H9 (cell line): ENCODE measurements at regions not wholly inside any gene's neighbourhood (a gene's known extent, or its start where the extent isn't known, plus 50 kb on each side); places are given as distances from the start of the nearest gene placed in this dataset.

Source experiments
- DNase-seq: peaks from one replicate; pipeline ENCODE4 v3.0.0-alpha.2; 2017
- H2AFZ ChIP-seq: one replicate; pipeline ENCODE4 v1.6.1; 2013; ENCODE audit warnings: mild to moderate bottlenecking, low read length, control low read depth, moderate library complexity
- H2AK5ac ChIP-seq: 2 replicates; pipeline ENCODE4 v1.6.1; 2013; ENCODE audit warnings: low read length, control low read depth, mixed read lengths; ENCODE audit not compliant: insufficient read length
- H2BK120ac ChIP-seq: one replicate; pipeline ENCODE4 v1.6.1; 2013; ENCODE audit warnings: low read depth, mild to moderate bottlenecking, low read length, control low read depth, inconsistent platforms; ENCODE audit not compliant: poor library complexity, severe bottlenecking
- H2BK12ac ChIP-seq: 2 replicates; pipeline ENCODE4 v1.6.1; 2013; ENCODE audit warnings: low read length, control low read depth, mixed read lengths, low read depth; ENCODE audit not compliant: insufficient read length
- H2BK15ac ChIP-seq: 2 replicates; pipeline ENCODE4 v1.6.1; 2013; ENCODE audit warnings: low read depth, low read length, control low read depth
- H2BK20ac ChIP-seq: one replicate; pipeline ENCODE4 v1.6.1; 2013; ENCODE audit warnings: low read depth, mild to moderate bottlenecking, low read length, control low read depth, inconsistent platforms; ENCODE audit not compliant: poor library complexity, severe bottlenecking
- H2BK5ac ChIP-seq: 2 replicates; pipeline ENCODE4 v1.6.1; 2013; ENCODE audit warnings: low read length, control low read depth, mixed read lengths; ENCODE audit not compliant: insufficient read length
- H3K14ac ChIP-seq: 2 replicates; pipeline ENCODE4 v1.6.1; 2013; ENCODE audit warnings: low read length, control low read depth; ENCODE audit not compliant: insufficient read depth
- H3K18ac ChIP-seq: 2 replicates; pipeline ENCODE4 v1.6.1; 2013; ENCODE audit warnings: low read depth, mild to moderate bottlenecking, mixed read lengths, low read length, control low read depth; ENCODE audit not compliant: insufficient read length
- H3K23ac ChIP-seq: 2 replicates; pipeline ENCODE4 v1.6.1; 2013; ENCODE audit warnings: low read length, control low read depth, mixed read lengths, low read depth; ENCODE audit not compliant: insufficient read length
- H3K23me2 ChIP-seq: 2 replicates; pipeline ENCODE4 v1.6.1; 2013; ENCODE audit warnings: low read depth, mild to moderate bottlenecking, mixed read lengths, low read length, control low read depth; ENCODE audit not compliant: insufficient read length, poor library complexity, severe bottlenecking
- H3K27ac ChIP-seq: 2 replicates; pipeline ENCODE4 v1.5.1; 2013; ENCODE audit warnings: low read length, control low read depth, mixed read lengths, low read depth; ENCODE audit not compliant: insufficient read length
- H3K27me3 ChIP-seq: 2 replicates; pipeline ENCODE4 v1.6.1; 2013; ENCODE audit warnings: low read length, control low read depth, inconsistent platforms; ENCODE audit not compliant: insufficient read depth
- H3K4ac ChIP-seq: 2 replicates; pipeline ENCODE4 v1.6.1; 2013; ENCODE audit warnings: low read depth, mild to moderate bottlenecking, control low read depth, inconsistent platforms, low read length, moderate library complexity
- H3K4me1 ChIP-seq: 2 replicates; pipeline ENCODE4 v1.6.1; 2013; ENCODE audit warnings: low read length, control low read depth, inconsistent platforms; ENCODE audit not compliant: insufficient read depth
- H3K4me2 ChIP-seq: 2 replicates; pipeline ENCODE4 v1.6.1; 2013; ENCODE audit warnings: low read length, control low read depth, mixed read lengths; ENCODE audit not compliant: insufficient read length, insufficient read depth
- H3K56ac ChIP-seq: 2 replicates; pipeline ENCODE4 v1.6.1; 2013; ENCODE audit warnings: low read depth, mild to moderate bottlenecking, mixed read lengths, low read length, control low read depth; ENCODE audit not compliant: insufficient read length
- H3K79me1 ChIP-seq: 2 replicates; pipeline ENCODE4 v1.6.1; 2013; ENCODE audit warnings: low read depth, mild to moderate bottlenecking, moderate library complexity, low read length, control low read depth, inconsistent platforms; ENCODE audit not compliant: insufficient read depth, poor library complexity, severe bottlenecking
- H3K79me2 ChIP-seq: 2 replicates; pipeline ENCODE4 v1.6.1; 2013; ENCODE audit warnings: low read length, control low read depth, inconsistent platforms; ENCODE audit not compliant: insufficient read depth
- H3K9ac ChIP-seq: 2 replicates; pipeline ENCODE4 v1.6.1; 2013; ENCODE audit warnings: low read length, control low read depth, mixed read lengths; ENCODE audit not compliant: insufficient read length; ENCODE audit errors: extremely low read depth
- H3K9me3 ChIP-seq: one replicate; pipeline ENCODE4 v1.6.1; 2013; ENCODE audit warnings: low read depth, low read length, inconsistent platforms; ENCODE audit not compliant: control insufficient read depth
- H3T11ph ChIP-seq: one replicate; pipeline ENCODE4 v1.6.1; 2013; ENCODE audit warnings: mild to moderate bottlenecking, low read length, control low read depth, inconsistent platforms
- H4K20me1 ChIP-seq: one replicate; pipeline ENCODE4 v1.6.1; 2013; ENCODE audit not compliant: control insufficient read depth, insufficient read length, insufficient read depth
- H4K5ac ChIP-seq: 2 replicates; pipeline ENCODE4 v1.6.1; 2013; ENCODE audit warnings: low read depth, mild to moderate bottlenecking, mixed read lengths, low read length, control low read depth; ENCODE audit not compliant: insufficient read length
- H4K8ac ChIP-seq: replicated peaks from 2 replicates; pipeline ENCODE4 v1.6.1; 2013; ENCODE audit warnings: low read length, control low read depth, mixed read lengths, low read depth; ENCODE audit not compliant: insufficient read length
- H4K91ac ChIP-seq: 2 replicates; pipeline ENCODE4 v1.6.1; 2013; ENCODE audit warnings: low read depth, mild to moderate bottlenecking, moderate library complexity, mixed read lengths, low read length, control low read depth; ENCODE audit not compliant: insufficient read length
- H3K27ac Mint-ChIP-seq, 3 experiments: 2 replicates in 2 of 3; 3 replicates in 1 of 3; pipeline ENCODE4 v1.8.0; 2020 to 2021; ENCODE audit warnings: mixed read lengths in 3 of 3, mild to moderate bottlenecking in 1 of 3, moderate library complexity in 1 of 3
- H3K27me3 Mint-ChIP-seq: 2 replicates; pipeline ENCODE4 v1.8.0; 2021; ENCODE audit warnings: low read depth, mild to moderate bottlenecking, moderate library complexity, mixed read lengths
- H3K36me3 Mint-ChIP-seq, 3 experiments: 2 replicates in 2 of 3; 3 replicates in 1 of 3; pipeline ENCODE4 v1.8.0; 2020 to 2021; ENCODE audit warnings: low read depth in 3 of 3, mixed read lengths in 3 of 3; ENCODE audit not compliant: insufficient read depth in 1 of 3
- H3K4me1 Mint-ChIP-seq, 2 experiments: 2 replicates each; pipeline ENCODE4 v1.8.0; 2020; ENCODE audit warnings: mixed read lengths in 2 of 2
- H3K4me3 Mint-ChIP-seq, 2 experiments: 2 replicates in 1 of 2; 3 replicates in 1 of 2; pipeline ENCODE4 v1.8.0; 2020 to 2021; ENCODE audit warnings: mild to moderate bottlenecking in 2 of 2, mixed read lengths in 2 of 2, moderate library complexity in 1 of 2
- H3K9me3 Mint-ChIP-seq, 2 experiments: 2 replicates in 1 of 2; 3 replicates in 1 of 2; pipeline ENCODE4 v1.8.0; 2020; ENCODE audit warnings: mild to moderate bottlenecking in 2 of 2, mixed read lengths in 2 of 2, moderate library complexity in 1 of 2
- WGBS: extraction: QIAGEN DNeasy Blood & Tissue Kit; methylation state at CpG from one replicate; pipeline ENCODE4 v1.1.7; 2013; ENCODE audit warnings: missing lambda C conversion rate, low lambda C conversion rate, mixed read lengths; ENCODE audit not compliant: insufficient read length; ENCODE audit errors: extremely low coverage; 5-methylcytosine and 5-hydroxymethylcytosine counted together
- TF ChIP-seq, protein P1 (sequence below): fragments of 200-600 bp; sonication (generic); conservative IDR thresholded peaks from 3 replicates; pipeline ENCODE4 v1.8.0; 2021; ENCODE audit warnings: antibody characterized with exemption, mild to moderate bottlenecking

DNA sequence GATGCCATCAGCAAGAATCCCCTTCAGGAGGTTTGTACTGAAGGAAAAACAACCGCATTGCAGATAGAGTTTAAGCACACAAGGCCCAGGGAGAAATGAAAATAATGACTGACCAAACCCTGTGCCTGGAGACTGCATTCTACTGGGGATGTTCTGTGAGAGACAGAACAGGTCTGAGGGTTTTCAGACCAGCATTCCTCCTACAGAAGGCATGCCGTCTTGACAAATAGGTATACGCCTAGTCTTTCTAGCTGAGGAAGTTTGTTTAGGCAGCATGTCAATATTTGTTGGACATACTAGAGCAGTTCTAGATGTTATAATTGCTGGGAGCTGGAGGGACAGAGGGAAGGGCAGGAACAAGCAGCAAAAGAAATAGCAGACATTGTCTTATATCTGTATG lies 68.4 kb upstream of the SCOC start:
- H2BK5ac ChIP-seq, result no peak overlapping the region
- Mint-ChIP-seq H3K27me3 (peaks cover 57% of the 10 kb centered on the region), H3K9me3 (no peaks in the 10 kb centered on the region), H3K4me1 (no peaks in the 10 kb centered on the region), H3K36me3 (no peaks in the 10 kb centered on the region), H3K27ac (no peak overlapping the region), H3K4me3 (no peak overlapping the region)
- no peak for DNase-seq
- no peak overlapping the region for H3K9ac ChIP-seq
- no peak overlapping the region for H4K8ac ChIP-seq
- TF ChIP-seq, protein P1, sequence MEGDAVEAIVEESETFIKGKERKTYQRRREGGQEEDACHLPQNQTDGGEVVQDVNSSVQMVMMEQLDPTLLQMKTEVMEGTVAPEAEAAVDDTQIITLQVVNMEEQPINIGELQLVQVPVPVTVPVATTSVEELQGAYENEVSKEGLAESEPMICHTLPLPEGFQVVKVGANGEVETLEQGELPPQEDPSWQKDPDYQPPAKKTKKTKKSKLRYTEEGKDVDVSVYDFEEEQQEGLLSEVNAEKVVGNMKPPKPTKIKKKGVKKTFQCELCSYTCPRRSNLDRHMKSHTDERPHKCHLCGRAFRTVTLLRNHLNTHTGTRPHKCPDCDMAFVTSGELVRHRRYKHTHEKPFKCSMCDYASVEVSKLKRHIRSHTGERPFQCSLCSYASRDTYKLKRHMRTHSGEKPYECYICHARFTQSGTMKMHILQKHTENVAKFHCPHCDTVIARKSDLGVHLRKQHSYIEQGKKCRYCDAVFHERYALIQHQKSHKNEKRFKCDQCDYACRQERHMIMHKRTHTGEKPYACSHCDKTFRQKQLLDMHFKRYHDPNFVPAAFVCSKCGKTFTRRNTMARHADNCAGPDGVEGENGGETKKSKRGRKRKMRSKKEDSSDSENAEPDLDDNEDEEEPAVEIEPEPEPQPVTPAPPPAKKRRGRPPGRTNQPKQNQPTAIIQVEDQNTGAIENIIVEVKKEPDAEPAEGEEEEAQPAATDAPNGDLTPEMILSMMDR, result no peak
- no peak overlapping the region for H3K4me2 ChIP-seq
- H3K79me1 ChIP-seq, result no peaks in the 10 kb centered on the region
- H3K4ac ChIP-seq, result no peak overlapping the region
- H2BK15ac ChIP-seq, result no peak overlapping the region
- H3K14ac ChIP-seq, result no peak overlapping the region
- no peaks in the 10 kb centered on the region for H3K4me1 ChIP-seq
- no peak overlapping the region for H2BK20ac ChIP-seq
- no peak overlapping the region for H3K23ac ChIP-seq
- no peak overlapping the region for H2BK12ac ChIP-seq
- no peak overlapping the region for H2AK5ac ChIP-seq
- no peak overlapping the region for H2BK120ac ChIP-seq
- no peak overlapping the region for H2AFZ ChIP-seq
- H3K9me3 ChIP-seq, result no peaks in the 10 kb centered on the region
- H3K27me3 ChIP-seq, result no peaks in the 10 kb centered on the region
- WGBS, result no CpG with 5 or more reads among the region's 3 CpGs
- no peak overlapping the region for H3T11ph ChIP-seq
- no peak overlapping the region for H3K56ac ChIP-seq
- H4K5ac ChIP-seq, result no peak overlapping the region
- H3K27ac ChIP-seq, result no peak overlapping the region
- no peak overlapping the region for H4K91ac ChIP-seq
- H3K18ac ChIP-seq, result no peak overlapping the region
- H3K79me2 ChIP-seq, result no peaks in the 10 kb centered on the region
- no peaks in the 10 kb centered on the region for H3K23me2 ChIP-seq
- H4K20me1 ChIP-seq, result no peaks in the 10 kb centered on the region
